ENCODE measurements at regions not wholly inside any gene's neighbourhood (a gene's known extent, or its start where the extent isn't known, plus 50 kb on each side); places are given as distances from the start of the nearest gene placed in this dataset.

- Histone ChIP-seq H3K79me2 (ENCODE audit: insufficient read depth, low read length) (no peaks in the 10 kb centered on the region), H2AFZ (ENCODE audit: low read length) (no peak overlapping the region), H3K9me3 (ENCODE audit: low read length) (no peaks in the 10 kb centered on the region), H3K4me2 (ENCODE audit: low read length) (no peak overlapping the region), H3K27ac (ENCODE audit: low read depth, low read length, poor library complexity, severe bottlenecking) (no peak overlapping the region), H3K4me3 (ENCODE audit: low read depth, low read length, poor library complexity, severe bottlenecking) (no peak overlapping the region), H3K4me1 (ENCODE audit: insufficient read depth, low read length, severe bottlenecking) (no peaks in the 10 kb centered on the region), H3K9ac (ENCODE audit: low read length) (no peak overlapping the region), H3K27me3 (ENCODE audit: insufficient read depth, low read length) (no peaks in the 10 kb centered on the region), H3F3A (ENCODE audit: insufficient read depth, low read length) (no peaks in the 10 kb centered on the region), H3K9me2 (ENCODE audit: low read depth, low read length) (no peaks in the 10 kb centered on the region), H3K36me3 (ENCODE audit: insufficient read depth, low read length) (no peaks in the 10 kb centered on the region), H4K20me1 (ENCODE audit: insufficient read depth, low read length) (no peaks in the 10 kb centered on the region)
- TF ChIP-seq, protein P1, sequence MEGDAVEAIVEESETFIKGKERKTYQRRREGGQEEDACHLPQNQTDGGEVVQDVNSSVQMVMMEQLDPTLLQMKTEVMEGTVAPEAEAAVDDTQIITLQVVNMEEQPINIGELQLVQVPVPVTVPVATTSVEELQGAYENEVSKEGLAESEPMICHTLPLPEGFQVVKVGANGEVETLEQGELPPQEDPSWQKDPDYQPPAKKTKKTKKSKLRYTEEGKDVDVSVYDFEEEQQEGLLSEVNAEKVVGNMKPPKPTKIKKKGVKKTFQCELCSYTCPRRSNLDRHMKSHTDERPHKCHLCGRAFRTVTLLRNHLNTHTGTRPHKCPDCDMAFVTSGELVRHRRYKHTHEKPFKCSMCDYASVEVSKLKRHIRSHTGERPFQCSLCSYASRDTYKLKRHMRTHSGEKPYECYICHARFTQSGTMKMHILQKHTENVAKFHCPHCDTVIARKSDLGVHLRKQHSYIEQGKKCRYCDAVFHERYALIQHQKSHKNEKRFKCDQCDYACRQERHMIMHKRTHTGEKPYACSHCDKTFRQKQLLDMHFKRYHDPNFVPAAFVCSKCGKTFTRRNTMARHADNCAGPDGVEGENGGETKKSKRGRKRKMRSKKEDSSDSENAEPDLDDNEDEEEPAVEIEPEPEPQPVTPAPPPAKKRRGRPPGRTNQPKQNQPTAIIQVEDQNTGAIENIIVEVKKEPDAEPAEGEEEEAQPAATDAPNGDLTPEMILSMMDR (IDR thresholded peaks at IDR 0.05; ENCODE audit: low read length): no peak
- TF ChIP-seq EZH2 (IDR thresholded peaks at IDR 0.05; ENCODE audit: borderline replicate concordance, low read length): no peak
Measured at GRCh38 chr11:10375280-10375971, 70.6 kb downstream of the ADM start.

- H3K9ac ChIP-seq (ENCODE audit: low read length): no peak overlapping the region
- no peaks in the 10 kb centered on the region for H4K20me1 ChIP-seq (ENCODE audit: insufficient read depth, low read length)
- H3K4me1 ChIP-seq (ENCODE audit: insufficient read depth, low read length, severe bottlenecking): no peaks in the 10 kb centered on the region
- no peaks in the 10 kb centered on the region for H3F3A ChIP-seq (ENCODE audit: insufficient read depth, low read length)
- no peaks in the 10 kb centered on the region for H3K79me2 ChIP-seq (ENCODE audit: insufficient read depth, low read length)
- H3K4me2 ChIP-seq (ENCODE audit: low read length): no peak overlapping the region
- H3K36me3 ChIP-seq (ENCODE audit: insufficient read depth, low read length): no peaks in the 10 kb centered on the region
- no peaks in the 10 kb centered on the region for H3K27me3 ChIP-seq (ENCODE audit: insufficient read depth, low read length)
- H3K9me3 ChIP-seq (ENCODE audit: low read length): no peaks in the 10 kb centered on the region
- no peaks in the 10 kb centered on the region for H3K9me2 ChIP-seq (ENCODE audit: low read depth, low read length)
- H3K4me3 ChIP-seq (ENCODE audit: low read depth, low read length, poor library complexity, severe bottlenecking): no peak overlapping the region
- H2AFZ ChIP-seq (ENCODE audit: low read length): no peak overlapping the region
- H3K27ac ChIP-seq (ENCODE audit: low read depth, low read length, poor library complexity, severe bottlenecking): no peak overlapping the region
- TF ChIP-seq, protein P1 (IDR thresholded peaks at IDR 0.05; ENCODE audit: low read length): no peak
- TF ChIP-seq EZH2 (IDR thresholded peaks at IDR 0.05; ENCODE audit: borderline replicate concordance, low read length): no peak
Measured at GRCh38 chr11:10376061-10376460, 71.2 kb downstream of the ADM start.

DNA sequence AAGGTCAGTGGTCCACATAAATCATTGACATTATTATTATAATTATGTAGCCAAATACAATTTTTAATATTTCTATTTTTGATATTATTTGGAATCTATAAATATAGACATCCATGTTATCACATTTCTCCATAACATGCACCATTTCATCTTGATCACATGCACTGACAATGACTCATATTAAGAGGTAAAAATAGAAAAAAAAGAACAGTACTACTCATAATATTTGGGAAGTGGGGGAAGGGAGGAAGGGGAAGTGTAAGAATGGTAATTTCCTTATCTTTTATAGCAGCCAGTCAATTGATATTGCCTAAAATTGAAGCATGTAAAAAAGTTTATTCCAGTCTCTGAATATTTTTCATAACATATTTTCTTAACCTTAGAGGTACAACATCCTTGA, 72.3 kb downstream of the ADM start:
- H3K9me2 ChIP-seq (ENCODE audit: low read depth, low read length): no peaks in the 10 kb centered on the region
- no peaks in the 10 kb centered on the region for H3K79me2 ChIP-seq (ENCODE audit: insufficient read depth, low read length)
- H3K4me1 ChIP-seq (ENCODE audit: insufficient read depth, low read length, severe bottlenecking): no peaks in the 10 kb centered on the region
- no peak overlapping the region for H3K27ac ChIP-seq (ENCODE audit: low read depth, low read length, poor library complexity, severe bottlenecking)
- no peaks in the 10 kb centered on the region for H4K20me1 ChIP-seq (ENCODE audit: insufficient read depth, low read length)
- H2AFZ ChIP-seq (ENCODE audit: low read length): no peak overlapping the region
- H3K4me2 ChIP-seq (ENCODE audit: low read length): no peak overlapping the region
- H3K4me3 ChIP-seq (ENCODE audit: low read depth, low read length, poor library complexity, severe bottlenecking): no peak overlapping the region
- no peaks in the 10 kb centered on the region for H3F3A ChIP-seq (ENCODE audit: insufficient read depth, low read length)
- TF ChIP-seq, protein P1 (IDR thresholded peaks at IDR 0.05; ENCODE audit: low read length): no peak
- TF ChIP-seq EZH2 (IDR thresholded peaks at IDR 0.05; ENCODE audit: borderline replicate concordance, low read length): no peak
- no peaks in the 10 kb centered on the region for H3K27me3 ChIP-seq (ENCODE audit: insufficient read depth, low read length)
- H3K9ac ChIP-seq (ENCODE audit: low read length): no peak overlapping the region
- no peaks in the 10 kb centered on the region for H3K9me3 ChIP-seq (ENCODE audit: low read length)
- H3K36me3 ChIP-seq (ENCODE audit: insufficient read depth, low read length): no peaks in the 10 kb centered on the region

Data from OCI-LY1 (cell line).